ENCODE measurements at regions not wholly inside any gene's neighbourhood (a gene's known extent, or its start where the extent isn't known, plus 50 kb on each side); places are given as distances from the start of the nearest gene placed in this dataset.

GRCh38 chr3:99176169-99176964 is 274.9 kb upstream of the DCBLD2 start:
- Histone ChIP-seq H2AFZ (ENCODE audit: low read length, unreplicated experiment) (no peak overlapping the region), H3K36me3 (ENCODE audit: insufficient read depth, low read length) (peaks cover 3% of the 10 kb centered on the region; the same call in 1 of the 2 replicates), H3K4me1 (ENCODE audit: control insufficient read depth, insufficient read depth, low read length, unreplicated experiment) (peaks cover 5% of the 10 kb centered on the region), H3K79me2 (ENCODE audit: control insufficient read depth, insufficient read depth, low read length, unreplicated experiment) (no peaks in the 10 kb centered on the region), H3K4me3 (ENCODE audit: low read depth, low read length) (no peak overlapping the region), H3K27ac (ENCODE audit: low read depth, low read length) (no peak overlapping the region), H3K27me3 (ENCODE audit: insufficient read depth, low read length) (no peaks in the 10 kb centered on the region)

DNA sequence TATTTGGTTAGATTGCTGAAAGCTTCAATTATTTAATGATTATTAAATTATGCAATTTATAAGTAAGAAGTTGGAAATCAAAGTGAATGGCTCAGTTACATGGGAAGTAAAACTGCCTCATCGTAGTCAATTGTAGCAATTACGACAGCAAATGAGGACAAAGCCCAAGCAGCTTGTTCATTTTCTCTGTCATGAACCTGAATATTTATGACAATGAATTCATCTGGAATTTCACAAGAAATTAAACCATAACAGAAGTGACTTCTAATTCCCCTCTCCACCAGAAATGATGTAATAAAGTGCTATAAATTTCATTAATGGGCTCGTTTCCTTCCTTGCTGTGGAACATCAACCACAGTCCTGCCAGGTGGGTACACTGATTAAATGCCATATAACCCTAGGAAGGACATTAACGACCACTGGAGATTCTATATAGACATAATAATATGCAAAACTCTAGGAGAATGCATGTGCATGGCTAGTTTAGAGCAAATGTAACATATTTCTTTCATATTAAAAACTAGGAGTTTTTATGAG is 273.8 kb upstream of the DCBLD2 start:
- H3K27me3 ChIP-seq (ENCODE audit: insufficient read depth, low read length): no peaks in the 10 kb centered on the region
- no peak overlapping the region for H2AFZ ChIP-seq (ENCODE audit: low read length, unreplicated experiment)
- no peaks in the 10 kb centered on the region for H3K79me2 ChIP-seq (ENCODE audit: control insufficient read depth, insufficient read depth, low read length, unreplicated experiment)
- peaks cover 5% of the 10 kb centered on the region for H3K4me1 ChIP-seq (ENCODE audit: control insufficient read depth, insufficient read depth, low read length, unreplicated experiment)
- H3K4me3 ChIP-seq (ENCODE audit: low read depth, low read length): no peak overlapping the region
- peaks cover 3% of the 10 kb centered on the region; the same call in 1 of the 2 replicates for H3K36me3 ChIP-seq (ENCODE audit: insufficient read depth, low read length)
- no peak overlapping the region for H3K27ac ChIP-seq (ENCODE audit: low read depth, low read length)

GRCh38 chr3:99172736-99173657 is 271.5 kb upstream of the DCBLD2 start:
- H3K27ac ChIP-seq (ENCODE audit: low read depth, low read length): no peak overlapping the region
- peaks cover 5% of the 10 kb centered on the region for H3K4me1 ChIP-seq (ENCODE audit: control insufficient read depth, insufficient read depth, low read length, unreplicated experiment)
- no peaks in the 10 kb centered on the region for H3K79me2 ChIP-seq (ENCODE audit: control insufficient read depth, insufficient read depth, low read length, unreplicated experiment)
- no peaks in the 10 kb centered on the region for H3K27me3 ChIP-seq (ENCODE audit: insufficient read depth, low read length)
- no peak overlapping the region for H2AFZ ChIP-seq (ENCODE audit: low read length, unreplicated experiment)
- H3K4me3 ChIP-seq (ENCODE audit: low read depth, low read length): no peak overlapping the region
- peaks cover 2% of the 10 kb centered on the region; the same call in 1 of the 2 replicates for H3K36me3 ChIP-seq (ENCODE audit: insufficient read depth, low read length)

- H3K36me3 ChIP-seq (ENCODE audit: insufficient read depth, low read length): no peaks in the 10 kb centered on the region
Measured at GRCh38 chr3:99171800-99172199, 270.3 kb upstream of the DCBLD2 start.

GRCh38 chr3:99170867-99171517 is 269.5 kb upstream of the DCBLD2 start:
- Histone ChIP-seq H3K4me1 (ENCODE audit: control insufficient read depth, insufficient read depth, low read length, unreplicated experiment) (peaks cover 5% of the 10 kb centered on the region), H3K36me3 (ENCODE audit: insufficient read depth, low read length) (no peaks in the 10 kb centered on the region), H3K79me2 (ENCODE audit: control insufficient read depth, insufficient read depth, low read length, unreplicated experiment) (no peaks in the 10 kb centered on the region), H3K27me3 (ENCODE audit: insufficient read depth, low read length) (no peaks in the 10 kb centered on the region), H2AFZ (ENCODE audit: low read length, unreplicated experiment) (no peak overlapping the region), H3K4me3 (ENCODE audit: low read depth, low read length) (no peak overlapping the region), H3K27ac (ENCODE audit: low read depth, low read length) (no peak overlapping the region)

More at GRCh38 chr3:99171800-99172199, 270.3 kb upstream of the DCBLD2 start:
- H3K27me3 ChIP-seq (ENCODE audit: insufficient read depth, low read length): no peaks in the 10 kb centered on the region
- H2AFZ ChIP-seq (ENCODE audit: low read length, unreplicated experiment): no peak overlapping the region
- no peak overlapping the region for H3K27ac ChIP-seq (ENCODE audit: low read depth, low read length)
- no peak overlapping the region for H3K4me3 ChIP-seq (ENCODE audit: low read depth, low read length)
- no peaks in the 10 kb centered on the region for H3K79me2 ChIP-seq (ENCODE audit: control insufficient read depth, insufficient read depth, low read length, unreplicated experiment)
- H3K4me1 ChIP-seq (ENCODE audit: control insufficient read depth, insufficient read depth, low read length, unreplicated experiment): peaks cover 8% of the 10 kb centered on the region

DNA sequence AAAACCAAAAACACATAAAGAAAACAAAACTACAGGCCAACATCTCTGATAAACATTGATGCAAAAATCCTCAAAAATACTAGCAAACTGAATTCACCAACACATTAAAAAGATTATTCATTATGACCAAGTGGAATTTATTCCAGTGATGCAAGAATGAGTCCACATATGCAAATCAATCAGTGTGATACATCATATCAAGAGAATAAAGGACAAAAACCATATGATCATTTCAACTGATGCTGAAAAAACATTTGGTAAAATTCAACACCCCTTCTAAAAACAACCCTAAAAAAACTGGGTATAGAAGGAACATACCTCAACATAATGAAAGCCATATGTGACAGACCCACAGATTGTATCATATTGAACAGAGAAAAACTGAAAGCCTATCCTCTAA is 265.6 kb upstream of the DCBLD2 start:
- H3K27ac ChIP-seq (ENCODE audit: low read depth, low read length): no peak overlapping the region
- no peaks in the 10 kb centered on the region for H3K27me3 ChIP-seq (ENCODE audit: insufficient read depth, low read length)
- H3K79me2 ChIP-seq (ENCODE audit: control insufficient read depth, insufficient read depth, low read length, unreplicated experiment): no peaks in the 10 kb centered on the region
- no peak overlapping the region for H2AFZ ChIP-seq (ENCODE audit: low read length, unreplicated experiment)
- H3K4me1 ChIP-seq (ENCODE audit: control insufficient read depth, insufficient read depth, low read length, unreplicated experiment): peaks cover 5% of the 10 kb centered on the region
- H3K4me3 ChIP-seq (ENCODE audit: low read depth, low read length): no peak overlapping the region
- H3K36me3 ChIP-seq (ENCODE audit: insufficient read depth, low read length): no peaks in the 10 kb centered on the region

DNA sequence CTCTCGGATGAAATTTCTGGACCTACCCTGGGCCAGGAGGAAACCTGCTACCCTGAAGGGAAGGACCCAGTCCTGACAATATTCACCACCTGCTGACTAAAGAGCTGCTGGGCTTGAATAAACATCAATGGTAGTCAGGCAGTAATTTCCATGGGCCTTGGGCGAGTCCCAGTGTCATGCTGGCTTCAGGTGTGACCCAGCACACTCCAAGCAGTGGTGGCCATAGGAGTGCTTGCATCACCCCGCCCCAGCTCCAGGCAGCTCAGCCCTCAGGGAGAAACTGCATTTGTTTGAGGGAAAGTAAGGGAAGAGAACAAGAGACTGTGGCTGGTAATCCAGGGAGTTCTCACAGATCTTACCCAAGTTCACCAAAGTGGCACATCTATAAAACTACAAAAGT is 261.8 kb upstream of the DCBLD2 start:
- Histone ChIP-seq H3K36me3 (ENCODE audit: insufficient read depth, low read length) (peaks cover 21% of the 10 kb centered on the region), H3K27ac (ENCODE audit: low read depth, low read length) (no peak overlapping the region), H3K79me2 (ENCODE audit: control insufficient read depth, insufficient read depth, low read length, unreplicated experiment) (no peaks in the 10 kb centered on the region), H3K4me3 (ENCODE audit: low read depth, low read length) (no peak overlapping the region), H2AFZ (ENCODE audit: low read length, unreplicated experiment) (no peak overlapping the region), H3K4me1 (ENCODE audit: control insufficient read depth, insufficient read depth, low read length, unreplicated experiment) (peaks cover 5% of the 10 kb centered on the region), H3K27me3 (ENCODE audit: insufficient read depth, low read length) (no peaks in the 10 kb centered on the region)

DNA sequence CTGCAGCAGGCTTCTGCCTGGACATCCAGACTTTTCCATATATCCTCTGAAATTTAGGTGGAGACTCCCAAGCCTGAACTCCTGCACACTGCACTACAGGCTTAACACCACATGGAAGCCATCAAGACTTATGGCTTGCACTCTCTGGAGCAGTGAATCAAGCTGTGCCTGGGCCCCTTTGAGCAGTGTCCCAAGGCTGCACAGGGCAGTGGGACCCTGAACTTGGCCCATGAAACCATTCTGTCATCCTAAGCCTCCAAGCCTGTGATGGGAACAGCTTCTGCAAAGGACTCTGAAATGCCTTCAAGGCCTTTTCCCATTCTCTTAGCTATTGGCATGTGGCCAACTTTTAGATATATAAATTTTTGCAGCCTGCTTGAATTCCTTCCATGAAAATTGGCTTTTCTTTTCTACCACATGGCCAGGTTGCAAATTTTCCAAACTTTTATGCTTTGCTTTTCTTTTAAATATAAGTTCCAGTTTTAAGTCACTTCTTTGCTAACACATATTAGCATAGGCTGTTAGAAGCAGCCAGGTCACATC is 257.8 kb upstream of the DCBLD2 start:
- H3K27ac ChIP-seq (ENCODE audit: low read depth, low read length): no peak overlapping the region
- no peaks in the 10 kb centered on the region for H3K27me3 ChIP-seq (ENCODE audit: insufficient read depth, low read length)
- H3K36me3 ChIP-seq (ENCODE audit: insufficient read depth, low read length): peaks cover 24% of the 10 kb centered on the region
- no peaks in the 10 kb centered on the region for H3K4me1 ChIP-seq (ENCODE audit: control insufficient read depth, insufficient read depth, low read length, unreplicated experiment)
- no peak overlapping the region for H2AFZ ChIP-seq (ENCODE audit: low read length, unreplicated experiment)
- no peak overlapping the region for H3K4me3 ChIP-seq (ENCODE audit: low read depth, low read length)
- no peaks in the 10 kb centered on the region for H3K79me2 ChIP-seq (ENCODE audit: control insufficient read depth, insufficient read depth, low read length, unreplicated experiment)

GRCh38 chr3:99145031-99145430 is 243.5 kb upstream of the DCBLD2 start:
- H2AFZ ChIP-seq (ENCODE audit: low read length, unreplicated experiment): no peak overlapping the region
- H3K27me3 ChIP-seq (ENCODE audit: insufficient read depth, low read length): no peaks in the 10 kb centered on the region

GRCh38 chr3:99143493-99143892 is 242.0 kb upstream of the DCBLD2 start:
- Histone ChIP-seq H3K4me1 (ENCODE audit: control insufficient read depth, insufficient read depth, low read length, unreplicated experiment) (peaks cover 3% of the 10 kb centered on the region), H3K27me3 (ENCODE audit: insufficient read depth, low read length) (no peaks in the 10 kb centered on the region), H3K27ac (ENCODE audit: low read depth, low read length) (no peak overlapping the region), H2AFZ (ENCODE audit: low read length, unreplicated experiment) (no peak overlapping the region), H3K36me3 (ENCODE audit: insufficient read depth, low read length) (no peaks in the 10 kb centered on the region), H3K79me2 (ENCODE audit: control insufficient read depth, insufficient read depth, low read length, unreplicated experiment) (no peaks in the 10 kb centered on the region), H3K4me3 (ENCODE audit: low read depth, low read length) (no peak overlapping the region)

More at GRCh38 chr3:99145031-99145430, 243.5 kb upstream of the DCBLD2 start:
- H3K4me1 ChIP-seq (ENCODE audit: control insufficient read depth, insufficient read depth, low read length, unreplicated experiment): peaks cover 3% of the 10 kb centered on the region
- no peaks in the 10 kb centered on the region for H3K79me2 ChIP-seq (ENCODE audit: control insufficient read depth, insufficient read depth, low read length, unreplicated experiment)
- no peak overlapping the region for H3K27ac ChIP-seq (ENCODE audit: low read depth, low read length)
- H3K4me3 ChIP-seq (ENCODE audit: low read depth, low read length): no peak overlapping the region
- H3K36me3 ChIP-seq (ENCODE audit: insufficient read depth, low read length): no peaks in the 10 kb centered on the region
